OCI-LY3 (cell line): ENCODE measurements at regions not wholly inside any gene's neighbourhood (a gene's known extent, or its start where the extent isn't known, plus 50 kb on each side); places are given as distances from the start of the nearest gene placed in this dataset.

Experiments used
- CTCF ChIP-seq: fragments of 200-600, 300-600 bp; sonication (generic); IDR thresholded peaks from 2 replicates; pipeline ENCODE4 v1.5.1; 2014; ENCODE audit warnings: antibody characterized with exemption, low read length, low read depth
- EZH2phosphoT487 ChIP-seq: fragments of 200-600 bp; shearing (Covaris generic); IDR thresholded peaks from 2 replicates; pipeline ENCODE4 v1.6.1; 2018; ENCODE audit warnings: antibody characterized with exemption, mixed run types, low read depth

- no peak for TF ChIP-seq CTCF
- TF ChIP-seq EZH2phosphoT487: no peak
Measured at GRCh38 chr20:60583741-60584140, 625.5 kb downstream of the CDH26 start.
